ENCODE measurements at regions not wholly inside any gene's neighbourhood (a gene's known extent, or its start where the extent isn't known, plus 50 kb on each side); places are given as distances from the start of the nearest gene placed in this dataset.

GRCh38 chr13:44207476-44207875 is 166.1 kb upstream of the SERP2 start:
- TF ChIP-seq POLR2A (IDR thresholded peaks at IDR 0.05) (no peak), CTCF (IDR thresholded peaks at IDR 0.05) (no peak), EP300 (IDR thresholded peaks at IDR 0.05) (no peak)

Measured in sigmoid colon (tissue), 4 donors.